K562 (cell line): ENCODE measurements at regions not wholly inside any gene's neighbourhood (a gene's known extent, or its start where the extent isn't known, plus 50 kb on each side); places are given as distances from the start of the nearest gene placed in this dataset.

Experiments used
- ATAC-seq: fragments of 200-7000 bp; cut with Tn5 transposase; 3 replicates; pipeline ENCODE4 v1.9.1; 2020; ENCODE audit warnings: moderate library complexity
- BruUV-seq: library from RNA; stranded (reverse); fragments of 400-500 nt; replicated peaks from 2 replicates; lab custom pipeline; 2021; lab: Mats Ljungman, UMichigan
- CTCF ChIA-PET: fragments of 300-600 bp; formaldehyde crosslinking; extraction: SDS; loops from one replicate; lab custom pipeline; 2021; ENCODE audit warnings: low intra/inter-chr PET ratio; lab: Yijun Ruan, JAX
- POLR2A ChIA-PET: fragments of 300-600, 350-650 bp; sonication (Branson Sonifier 250); formaldehyde crosslinking; extraction: SDS; loops from one replicate; lab custom pipeline; 2021; ENCODE audit warnings: antibody characterized with exemption, inconsistent platforms; lab: Yijun Ruan, JAX
- DNase-seq, 4 experiments: peaks; one replicate each; pipeline versions ENCODE4 v3.0.0 to v3.0.0-alpha.2; 2011 to 2018; ENCODE audit warnings: low spot score in 3 of 4, mixed read lengths in 3 of 4; ENCODE audit errors: extremely low read depth in 1 of 4
- FAIRE-seq: peaks from 2 replicates; lab custom pipeline; 2011; peaks lifted over from hg19 to GRCh38; lab: Jason Lieb, UNC
- H2AFZ ChIP-seq: 2 replicates; pipeline ENCODE4 v1.6.0; 2011; ENCODE audit warnings: low read depth, low read length, control low read depth, inconsistent platforms
- H3K27ac ChIP-seq: fragments of 200-600 bp; 3 replicates; pipeline ENCODE4 v1.8.0; 2011; ENCODE audit warnings: low read depth, mild to moderate bottlenecking, control low read depth, inconsistent platforms, low read length, moderate library complexity, mixed read lengths; ENCODE audit errors: extremely low read depth
- H3K27me3 ChIP-seq, 2 experiments: fragments of 300-600 bp in 1 of 2; 2 replicates in 1 of 2; 3 replicates in 1 of 2; pipeline versions ENCODE4 v1.6.0 to v1.8.0; 2011; ENCODE audit warnings: inconsistent platforms in 2 of 2, low read length in 2 of 2, mild to moderate bottlenecking in 1 of 2, mixed read lengths in 1 of 2, moderate library complexity in 1 of 2; ENCODE audit not compliant: control insufficient read depth in 2 of 2, insufficient read depth in 2 of 2
- H3K36me3 ChIP-seq: fragments of 300-600 bp; 3 replicates; pipeline ENCODE4 v1.8.0; 2011; ENCODE audit warnings: mild to moderate bottlenecking, low read length, inconsistent platforms; ENCODE audit not compliant: control insufficient read depth, insufficient read depth
- H3K4me1 ChIP-seq, 2 experiments: fragments of 200-600 bp in 1 of 2; replicated peaks in 1 of 2; 2 replicates in 1 of 2; 3 replicates in 1 of 2; pipeline versions ENCODE4 v1.5.1 to v1.8.0; 2011; ENCODE audit warnings: inconsistent platforms in 2 of 2, low read length in 2 of 2, mild to moderate bottlenecking in 1 of 2, mixed read lengths in 1 of 2, moderate library complexity in 1 of 2; ENCODE audit not compliant: control insufficient read depth in 2 of 2, insufficient read depth in 2 of 2
- H3K4me2 ChIP-seq: 2 replicates; pipeline ENCODE4 v1.6.1; 2011; ENCODE audit warnings: low read length, control low read depth, inconsistent platforms, mixed read lengths; ENCODE audit not compliant: insufficient read depth
- H3K4me3 ChIP-seq: fragments of 200-600 bp; sonication (generic), shearing (Covaris generic); 2 replicates; pipeline ENCODE4 v1.5.1; 2016; ENCODE audit warnings: control low read depth, inconsistent platforms
- H3K79me2 ChIP-seq: fragments of 200-600 bp; 3 replicates; pipeline ENCODE4 v1.8.0; 2011; ENCODE audit warnings: low read length, inconsistent platforms; ENCODE audit not compliant: control insufficient read depth, insufficient read depth
- H3K9ac ChIP-seq, 2 experiments: 2 replicates each; pipeline versions ENCODE4 v1.6.0 to v1.6.1; 2011; ENCODE audit warnings: low read depth in 2 of 2, low read length in 2 of 2, control low read depth in 1 of 2, inconsistent platforms in 1 of 2, mild to moderate bottlenecking in 1 of 2, mixed read lengths in 1 of 2; ENCODE audit not compliant: insufficient read depth in 1 of 2
- H3K9me1 ChIP-seq: one replicate; pipeline ENCODE4 v1.6.0; 2011; ENCODE audit warnings: inconsistent platforms, mild to moderate bottlenecking, low read length, moderate library complexity; ENCODE audit not compliant: control insufficient read depth, insufficient read depth
- H3K9me3 ChIP-seq: replicated peaks from 2 replicates; pipeline ENCODE4 v1.5.1; 2011; ENCODE audit warnings: low read depth, low read length, inconsistent platforms; ENCODE audit not compliant: control insufficient read depth, insufficient read depth
- H4K20me1 ChIP-seq: replicated peaks from 2 replicates; pipeline ENCODE4 v1.6.1; 2011; ENCODE audit warnings: low read length, inconsistent platforms, mixed read lengths; ENCODE audit not compliant: control insufficient read depth, insufficient read depth
- CHD1 ChIP-seq: fragments of 200-600 bp; sonication (generic); IDR thresholded peaks from one replicate; pipeline ENCODE4 v1.6.1; 2012; ENCODE audit warnings: mild to moderate bottlenecking, moderate library complexity, low read length, inconsistent platforms
- MAFF ChIP-seq: IDR thresholded peaks from 2 replicates; pipeline ENCODE4 v1.6.1; 2012; ENCODE audit warnings: low read length, improper control_type of control experiment
- YBX1 ChIP-seq: fragments of 450-650 bp; IDR thresholded peaks from 2 replicates; pipeline ENCODE4 v1.7.1; 2016; ENCODE audit warnings: mild to moderate bottlenecking
- ZNF316 ChIP-seq: fragments of 450-650 bp; IDR thresholded peaks from 2 replicates; pipeline ENCODE4 v1.6.1; 2016
- WGBS: fragments of 100-300 bp; shearing (Covaris generic); methylation state at CpG from one replicate; pipeline ENCODE4 v1.1.6; 2016; ENCODE audit warnings: low coverage, mixed read lengths; ENCODE audit not compliant: insufficient coverage; ENCODE audit errors: missing lambda C conversion rate; 5-methylcytosine and 5-hydroxymethylcytosine counted together
- in situ Hi-C: fragments of 300-500 bp; cut with MboI; formaldehyde crosslinking; loops from 4 replicates; pipeline ENCODE4 v1.15.0; 2018; ENCODE audit warnings: inconsistent platforms, mixed read lengths
- intact Hi-C: fragments of 100-400 bp; cut with micrococcal nuclease; formaldehyde crosslinking; loops from 2 replicates; pipeline ENCODE4 v1.14.2; 2022
- TF ChIP-seq, protein P1 (sequence below): fragments of 450-650 bp; IDR thresholded peaks from 2 replicates; pipeline ENCODE4 v1.6.1; 2016; ENCODE audit warnings: borderline replicate concordance

- ATAC-seq (no peak), FAIRE-seq (no peak), DNase-seq (no peak)
- Histone ChIP-seq H3K9ac (no peak overlapping the region), H3K27ac (no peak overlapping the region), H4K20me1 (no peaks in the 10 kb centered on the region), H3K4me2 (no peak overlapping the region), H3K79me2 (no peaks in the 10 kb centered on the region), H3K36me3 (no peaks in the 10 kb centered on the region), H3K9me3 (no peaks in the 10 kb centered on the region), H3K27me3 (no peaks in the 10 kb centered on the region), H2AFZ (no peak overlapping the region), H3K4me1 (no peaks in the 10 kb centered on the region), H3K9me1 (no peaks in the 10 kb centered on the region), H3K4me3 (no peak overlapping the region)
- no TSS peak for BruUV-seq
- 0% methylated on average over 3 of the region's 3 CpGs for WGBS
- intact Hi-C loops (no loop called here), in situ Hi-C loops (no loop called here)
- ChIA-PET CTCF (no interaction called here), POLR2A (no interaction called here)
- no peak for TF ChIP-seq CHD1
- TF ChIP-seq, protein P1, sequence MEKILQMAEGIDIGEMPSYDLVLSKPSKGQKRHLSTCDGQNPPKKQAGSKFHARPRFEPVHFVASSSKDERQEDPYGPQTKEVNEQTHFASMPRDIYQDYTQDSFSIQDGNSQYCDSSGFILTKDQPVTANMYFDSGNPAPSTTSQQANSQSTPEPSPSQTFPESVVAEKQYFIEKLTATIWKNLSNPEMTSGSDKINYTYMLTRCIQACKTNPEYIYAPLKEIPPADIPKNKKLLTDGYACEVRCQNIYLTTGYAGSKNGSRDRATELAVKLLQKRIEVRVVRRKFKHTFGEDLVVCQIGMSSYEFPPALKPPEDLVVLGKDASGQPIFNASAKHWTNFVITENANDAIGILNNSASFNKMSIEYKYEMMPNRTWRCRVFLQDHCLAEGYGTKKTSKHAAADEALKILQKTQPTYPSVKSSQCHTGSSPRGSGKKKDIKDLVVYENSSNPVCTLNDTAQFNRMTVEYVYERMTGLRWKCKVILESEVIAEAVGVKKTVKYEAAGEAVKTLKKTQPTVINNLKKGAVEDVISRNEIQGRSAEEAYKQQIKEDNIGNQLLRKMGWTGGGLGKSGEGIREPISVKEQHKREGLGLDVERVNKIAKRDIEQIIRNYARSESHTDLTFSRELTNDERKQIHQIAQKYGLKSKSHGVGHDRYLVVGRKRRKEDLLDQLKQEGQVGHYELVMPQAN, result no peak
Measured at GRCh38 chrX:36913551-36913950, 94.6 kb upstream of the FAM47C start.

GRCh38 chrX:36916941-36917340, 91.2 kb upstream of the FAM47C start:
- in situ Hi-C loops, result no loop called here
- TF ChIP-seq ZNF316, result peak; percentile 57; the same call in 1 of the 2 replicates
- no peak for TF ChIP-seq YBX1
- peak; percentile 18; the same call in 1 of the 2 replicates for TF ChIP-seq MAFF
- Histone ChIP-seq H3K36me3 (no peaks in the 10 kb centered on the region), H2AFZ (no peak overlapping the region), H3K9me1 (no peaks in the 10 kb centered on the region), H3K4me3 (no peak overlapping the region), H3K79me2 (no peaks in the 10 kb centered on the region), H3K4me1 (no peaks in the 10 kb centered on the region), H3K9ac (no peak overlapping the region), H3K27ac (no peak overlapping the region), H4K20me1 (no peaks in the 10 kb centered on the region), H3K27me3 (no peaks in the 10 kb centered on the region), H3K9me3 (no peaks in the 10 kb centered on the region), H3K4me2 (no peak overlapping the region)
- no peak for ATAC-seq
- no peak for DNase-seq
- BruUV-seq, result no TSS peak
- intact Hi-C loops, result no loop called here
- WGBS, result 0% methylated on average over 2 of the region's 2 CpGs
- POLR2A ChIA-PET, result no interaction called here
- CTCF ChIA-PET, result no interaction called here
- no peak for FAIRE-seq
